GM10248 (cell line): ENCODE measurements at regions not wholly inside any gene's neighbourhood (a gene's known extent, or its start where the extent isn't known, plus 50 kb on each side); places are given as distances from the start of the nearest gene placed in this dataset.
"Not testable (repeated sequence)": the region's sequence is repeated elsewhere in the genome, so short reads cannot be mapped to it uniquely, and the experiment has no call there.

Source experiments
- CTCF ChIA-PET: fragments of 300-600 bp; sonication (Branson Sonifier 250); formaldehyde crosslinking; extraction: SDS; loops from one replicate; lab custom pipeline; 2021; ENCODE audit warnings: antibody characterized with exemption; lab: Yijun Ruan, JAX
- POLR2A ChIA-PET: fragments of 350-650 bp; sonication (Branson Sonifier 250); formaldehyde crosslinking; extraction: SDS; loops from one replicate; lab custom pipeline; 2020; ENCODE audit warnings: antibody characterized with exemption; lab: Yijun Ruan, JAX
- DNase-seq: peaks from one replicate; pipeline ENCODE4 v3.0.0; 2012; ENCODE audit errors: extremely low spot score
- TF ChIP-seq, protein P1 (sequence below): IDR thresholded peaks from 2 replicates; pipeline ENCODE4 v1.5.1; 2012; ENCODE audit warnings: mild to moderate bottlenecking, low read depth; ENCODE audit errors: extremely low read depth, missing control alignments, control extremely low read depth

DNA sequence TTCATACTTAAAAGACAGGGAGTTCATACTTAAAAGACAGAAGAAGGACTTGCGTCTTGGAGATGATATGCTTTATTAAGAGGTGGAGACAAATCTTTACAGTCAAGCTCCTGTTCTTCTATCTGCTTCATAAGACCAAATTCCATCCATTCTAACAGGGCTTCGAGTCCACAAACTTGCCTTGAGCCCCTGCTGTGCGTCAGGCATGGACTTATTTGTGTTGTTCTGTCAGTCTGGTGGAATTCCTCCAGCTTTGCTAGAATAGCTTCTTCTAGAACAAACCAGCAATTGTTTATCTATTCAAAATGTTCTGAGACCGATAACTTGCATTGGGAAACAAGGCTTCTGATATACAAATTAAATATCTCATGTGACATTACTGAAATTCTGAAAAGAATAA lies 73.9 kb upstream of the SOX11 start:
- POLR2A ChIA-PET = no interaction called here
- CTCF ChIA-PET = no interaction called here
- TF ChIP-seq, protein P1, sequence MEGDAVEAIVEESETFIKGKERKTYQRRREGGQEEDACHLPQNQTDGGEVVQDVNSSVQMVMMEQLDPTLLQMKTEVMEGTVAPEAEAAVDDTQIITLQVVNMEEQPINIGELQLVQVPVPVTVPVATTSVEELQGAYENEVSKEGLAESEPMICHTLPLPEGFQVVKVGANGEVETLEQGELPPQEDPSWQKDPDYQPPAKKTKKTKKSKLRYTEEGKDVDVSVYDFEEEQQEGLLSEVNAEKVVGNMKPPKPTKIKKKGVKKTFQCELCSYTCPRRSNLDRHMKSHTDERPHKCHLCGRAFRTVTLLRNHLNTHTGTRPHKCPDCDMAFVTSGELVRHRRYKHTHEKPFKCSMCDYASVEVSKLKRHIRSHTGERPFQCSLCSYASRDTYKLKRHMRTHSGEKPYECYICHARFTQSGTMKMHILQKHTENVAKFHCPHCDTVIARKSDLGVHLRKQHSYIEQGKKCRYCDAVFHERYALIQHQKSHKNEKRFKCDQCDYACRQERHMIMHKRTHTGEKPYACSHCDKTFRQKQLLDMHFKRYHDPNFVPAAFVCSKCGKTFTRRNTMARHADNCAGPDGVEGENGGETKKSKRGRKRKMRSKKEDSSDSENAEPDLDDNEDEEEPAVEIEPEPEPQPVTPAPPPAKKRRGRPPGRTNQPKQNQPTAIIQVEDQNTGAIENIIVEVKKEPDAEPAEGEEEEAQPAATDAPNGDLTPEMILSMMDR = no peak
- no peak for DNase-seq

DNA sequence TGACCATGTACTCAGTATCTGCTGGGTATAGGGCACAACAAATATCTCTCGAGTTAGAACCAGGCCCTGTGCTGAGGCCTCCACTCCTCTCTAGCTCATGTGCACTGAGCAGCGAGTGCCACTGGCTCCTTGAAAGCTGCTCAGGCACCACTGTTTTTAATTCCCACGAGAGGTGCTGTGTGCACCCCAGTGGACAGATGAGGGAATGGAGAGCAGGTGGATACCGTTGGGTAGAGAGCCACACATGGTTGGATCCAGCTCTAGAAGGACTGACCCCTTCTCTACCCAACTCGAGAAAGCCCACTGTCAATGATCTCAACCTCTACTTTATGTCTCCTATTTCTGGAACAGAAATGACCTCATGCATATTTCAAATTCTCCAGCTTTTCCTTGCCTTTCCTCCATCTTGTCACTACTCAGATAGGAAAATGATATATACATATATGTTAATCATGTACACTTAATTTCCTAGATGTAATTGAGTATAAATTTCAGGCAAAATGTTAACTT lies 66.6 kb upstream of the SOX11 start:
- DNase-seq, POLR2A ChIA-PET, CTCF ChIA-PET: not testable (repeated sequence)

DNA sequence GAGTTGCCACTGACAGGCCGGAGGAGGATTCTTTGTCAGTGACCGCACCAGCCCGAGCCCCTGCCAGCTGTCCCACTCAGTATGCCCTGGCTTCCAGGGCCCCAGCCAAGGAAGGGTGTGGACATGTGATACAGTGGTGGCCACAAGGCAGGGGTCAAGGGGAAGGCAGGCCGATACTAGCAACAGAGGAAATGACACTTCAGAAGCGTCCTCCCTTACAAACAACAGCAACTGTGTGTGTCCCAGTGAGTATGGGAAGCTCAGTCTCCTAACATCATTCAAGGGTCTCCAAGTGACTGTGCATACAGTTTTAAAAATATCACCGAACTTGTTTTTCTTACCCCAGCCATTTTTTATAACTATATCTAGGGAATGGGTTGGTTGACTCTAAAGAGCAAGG lies 63.7 kb upstream of the SOX11 start:
- CTCF ChIA-PET, DNase-seq, POLR2A ChIA-PET: not testable (repeated sequence)

DNA sequence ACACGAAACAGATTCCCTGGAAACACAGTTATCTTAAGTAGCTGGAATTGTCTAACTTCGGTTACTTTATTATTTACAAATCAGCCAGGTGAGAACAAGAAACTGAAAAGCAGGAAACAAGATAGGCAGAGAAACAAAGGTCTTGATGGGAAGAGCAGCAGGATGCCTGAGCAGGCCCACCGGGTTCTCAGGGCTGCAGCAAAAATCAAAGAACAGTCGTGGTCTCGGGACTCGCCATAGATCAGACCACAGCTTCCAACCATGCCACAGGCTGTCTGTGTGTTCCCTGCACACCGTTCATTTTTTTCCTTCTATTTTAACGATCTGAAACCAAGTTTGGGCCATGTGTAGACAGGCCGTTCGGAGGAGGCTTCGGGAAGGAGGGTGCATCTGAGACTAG lies 62.7 kb upstream of the SOX11 start:
- CTCF ChIA-PET, POLR2A ChIA-PET, DNase-seq: not testable (repeated sequence)

DNA sequence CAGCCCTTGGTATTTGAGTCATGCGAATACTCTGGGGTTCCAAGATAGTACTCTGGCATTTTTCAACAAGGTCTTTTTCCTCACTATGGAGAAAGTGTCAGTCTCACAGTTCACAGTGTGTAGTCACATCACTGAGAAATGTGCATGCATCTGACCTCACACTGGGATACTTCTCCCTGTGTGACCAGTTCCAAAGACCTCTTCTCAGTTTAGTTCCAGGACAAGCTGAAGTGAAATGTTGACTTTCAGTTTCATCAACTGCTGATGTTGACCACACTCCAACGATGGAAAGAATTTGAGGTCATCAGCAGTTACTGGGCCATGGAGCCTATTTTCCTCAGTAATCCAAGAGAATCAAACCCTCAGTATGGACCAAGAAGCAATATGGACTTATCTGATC lies 55.1 kb upstream of the SOX11 start:
- POLR2A ChIA-PET, CTCF ChIA-PET, DNase-seq: not testable (repeated sequence)
